Glutamatergic neuron (in vitro differentiated cells): ENCODE measurements at regions not wholly inside any gene's neighbourhood (a gene's known extent, or its start where the extent isn't known, plus 50 kb on each side); places are given as distances from the start of the nearest gene placed in this dataset.

ENCODE experiments used
- DNase-seq: peaks from one replicate; pipeline ENCODE4 v3.0.0; 2022
- H3K27ac Mint-ChIP-seq: one replicate; pipeline ENCODE4 v1.8.0; 2020; ENCODE audit warnings: mild to moderate bottlenecking, mixed read lengths, inconsistent platforms; ENCODE audit not compliant: unreplicated experiment
- H3K27me3 Mint-ChIP-seq: one replicate; pipeline ENCODE4 v1.8.0; 2020; ENCODE audit warnings: mild to moderate bottlenecking, moderate library complexity, mixed read lengths, inconsistent platforms; ENCODE audit not compliant: unreplicated experiment
- H3K36me3 Mint-ChIP-seq: one replicate; pipeline ENCODE4 v1.8.0; 2020; ENCODE audit warnings: mild to moderate bottlenecking, mixed read lengths, inconsistent platforms; ENCODE audit not compliant: unreplicated experiment
- H3K4me1 Mint-ChIP-seq: one replicate; pipeline ENCODE4 v1.8.0; 2020; ENCODE audit warnings: mild to moderate bottlenecking, low read depth, mixed read lengths, inconsistent platforms; ENCODE audit not compliant: unreplicated experiment
- H3K4me3 Mint-ChIP-seq: one replicate; pipeline ENCODE4 v1.8.0; 2020; ENCODE audit warnings: mild to moderate bottlenecking, mixed read lengths, inconsistent platforms; ENCODE audit not compliant: unreplicated experiment
- H3K9me3 Mint-ChIP-seq: one replicate; pipeline ENCODE4 v1.8.0; 2020; ENCODE audit warnings: mild to moderate bottlenecking, moderate library complexity, mixed read lengths, inconsistent platforms; ENCODE audit not compliant: unreplicated experiment
- CTCF ChIP-seq: fragments of 200-600 bp; sonication (generic); IDR thresholded peaks from one replicate; pipeline ENCODE4 v1.5.0; 2021; ENCODE audit not compliant: partially characterized antibody, unreplicated experiment

GRCh38 chr2:172672114-172672513 lies 63.5 kb upstream of the RAPGEF4 start:
- Mint-ChIP-seq H3K27ac (no peak overlapping the region), H3K4me3 (no peak overlapping the region), H3K27me3 (no peaks in the 10 kb centered on the region), H3K4me1 (no peaks in the 10 kb centered on the region), H3K9me3 (no peaks in the 10 kb centered on the region), H3K36me3 (peaks cover 13% of the 10 kb centered on the region)
- no peak for DNase-seq
- TF ChIP-seq CTCF: no peak

DNA sequence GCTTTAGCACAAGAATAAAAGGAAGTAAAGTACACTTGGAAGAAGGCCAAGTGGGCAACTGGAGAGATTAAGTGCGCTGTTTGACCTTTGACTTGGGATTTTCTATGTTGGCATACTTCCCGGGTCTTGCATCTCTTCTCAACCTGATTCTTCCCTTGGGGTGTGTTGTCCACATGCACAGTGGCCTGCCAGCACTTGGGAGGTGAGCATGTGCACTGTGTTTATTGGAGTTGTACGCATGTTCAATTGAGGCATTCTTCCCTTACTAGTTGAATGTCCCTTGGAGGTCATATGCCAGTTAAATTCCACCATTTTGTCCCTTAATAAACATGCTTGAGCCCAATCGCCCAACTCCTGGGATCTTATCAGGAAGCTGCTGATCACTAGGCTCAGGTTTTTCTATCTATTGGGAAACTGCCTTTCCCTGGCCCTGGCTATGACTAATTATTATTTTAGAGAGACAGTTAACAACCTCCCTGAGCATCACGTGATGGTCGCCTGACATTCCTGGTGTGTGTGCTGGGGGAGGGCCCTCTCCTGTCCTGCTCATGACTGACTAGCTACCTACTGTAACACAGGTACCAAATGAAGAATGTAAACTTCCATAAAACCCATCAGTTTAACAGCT lies 62.5 kb upstream of the RAPGEF4 start:
- Mint-ChIP-seq H3K27me3 (no peaks in the 10 kb centered on the region), H3K4me3 (no peak overlapping the region), H3K36me3 (peaks cover 13% of the 10 kb centered on the region), H3K9me3 (no peaks in the 10 kb centered on the region), H3K4me1 (no peaks in the 10 kb centered on the region), H3K27ac (no peak overlapping the region)
- no peak for TF ChIP-seq CTCF
- DNase-seq: no peak

DNA sequence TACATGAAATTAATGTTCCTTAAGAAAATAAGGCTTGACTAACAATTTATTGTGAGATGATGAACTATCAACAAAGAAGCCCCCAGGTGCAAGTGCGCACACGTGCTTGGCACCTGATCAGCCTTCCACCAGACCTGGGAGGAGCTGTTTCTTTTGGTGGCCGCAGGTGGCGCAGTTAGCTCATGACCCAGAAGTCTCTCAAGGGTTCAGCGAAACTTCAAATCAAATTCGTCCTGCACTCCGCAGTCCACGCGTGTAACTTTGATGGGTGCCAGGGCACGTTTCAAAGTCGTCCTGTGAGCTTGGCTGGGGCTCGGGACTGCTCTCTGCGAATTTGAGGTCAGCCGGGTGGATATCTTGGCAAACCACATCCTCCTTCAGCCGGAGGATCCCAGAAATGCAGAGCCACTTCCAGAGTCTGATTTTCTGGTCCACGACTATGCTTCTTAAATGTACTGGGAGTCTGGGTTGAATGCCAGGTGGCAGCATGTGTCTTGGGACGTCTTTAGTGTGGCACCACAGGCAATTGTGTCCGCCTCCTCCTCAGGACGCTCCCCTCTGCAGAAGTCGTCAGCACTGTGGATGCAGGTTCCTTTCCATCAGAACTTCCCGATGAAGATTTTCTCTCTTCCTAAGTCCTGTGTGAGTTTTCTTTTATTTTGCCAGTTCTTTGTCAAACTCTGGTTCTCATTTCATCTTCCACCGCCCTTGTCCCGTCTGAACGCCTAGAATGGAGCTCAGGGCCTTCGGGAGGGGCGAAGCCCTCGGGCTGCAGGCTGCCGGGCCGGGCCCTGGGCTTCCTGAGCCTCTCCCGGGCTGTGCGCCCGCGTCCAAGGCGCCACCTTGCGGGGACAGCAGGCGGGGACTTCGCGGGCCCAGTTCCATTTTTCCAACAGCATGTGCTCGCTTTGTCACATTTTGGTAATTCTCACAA lies 61.3 kb upstream of the RAPGEF4 start:
- Mint-ChIP-seq H3K36me3 (peaks cover 13% of the 10 kb centered on the region), H3K4me1 (no peaks in the 10 kb centered on the region), H3K4me3 (no peak overlapping the region), H3K27ac (no peak overlapping the region), H3K27me3 (no peaks in the 10 kb centered on the region), H3K9me3 (no peaks in the 10 kb centered on the region)
- peak; percentile 67 for TF ChIP-seq CTCF
- DNase-seq: peak; percentile 76

GRCh38 chr2:172674968-172675303 lies 60.7 kb upstream of the RAPGEF4 start:
- no peak for DNase-seq
- Mint-ChIP-seq H3K36me3 (peaks cover 13% of the 10 kb centered on the region), H3K9me3 (no peaks in the 10 kb centered on the region), H3K27me3 (no peaks in the 10 kb centered on the region), H3K4me1 (no peaks in the 10 kb centered on the region), H3K27ac (no peak overlapping the region), H3K4me3 (no peak overlapping the region)
- peak; percentile 4 for TF ChIP-seq CTCF

DNA sequence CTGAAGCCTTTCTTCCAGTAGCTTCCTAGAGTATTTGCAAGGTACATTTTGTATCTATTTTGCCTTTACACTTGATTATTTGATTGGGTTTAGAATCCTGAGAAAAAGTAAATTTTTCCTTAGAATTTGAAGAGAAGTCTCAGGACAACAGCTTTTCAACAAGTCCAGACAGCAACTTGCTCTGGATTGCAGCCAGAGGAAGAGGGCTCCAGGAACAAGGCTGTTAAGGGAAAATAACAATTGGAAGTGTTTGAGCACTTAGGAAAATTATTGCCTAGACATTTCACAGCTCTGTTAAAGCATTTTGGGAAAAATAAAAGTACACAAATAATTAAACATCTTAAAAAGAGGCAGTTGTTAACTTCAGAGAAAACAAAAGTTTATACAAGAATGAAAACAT lies 58.3 kb upstream of the RAPGEF4 start:
- Mint-ChIP-seq H3K4me1 (no peaks in the 10 kb centered on the region), H3K27me3 (no peaks in the 10 kb centered on the region), H3K9me3 (no peaks in the 10 kb centered on the region), H3K36me3 (peaks cover 15% of the 10 kb centered on the region), H3K27ac (no peak overlapping the region), H3K4me3 (no peak overlapping the region)
- DNase-seq: no peak
- no peak for TF ChIP-seq CTCF
